Suprapubic skin (tissue), 4 donors: ENCODE measurements at regions not wholly inside any gene's neighbourhood (a gene's known extent, or its start where the extent isn't known, plus 50 kb on each side); places are given as distances from the start of the nearest gene placed in this dataset.

ENCODE experiments used
- DNase-seq, 2 donors: peaks; one replicate each; pipeline ENCODE4 v3.0.0-alpha.2; 2019; ENCODE audit warnings: low spot score in 2 of 2
- H3K27ac ChIP-seq: fragments of 200-600 bp; sonication (generic); one replicate; pipeline ENCODE4 v1.5.1; 2019
- H3K27me3 ChIP-seq: fragments of 200-600 bp; sonication (generic); one replicate; pipeline ENCODE4 v1.5.1; 2019
- H3K36me3 ChIP-seq: fragments of 200-600 bp; sonication (generic); one replicate; pipeline ENCODE4 v1.5.1; 2019
- H3K4me1 ChIP-seq: fragments of 200-600 bp; sonication (generic); one replicate; pipeline ENCODE4 v1.5.1; 2019
- H3K4me3 ChIP-seq: fragments of 200-600 bp; sonication (generic); one replicate; pipeline ENCODE4 v1.5.1; 2019; ENCODE audit warnings: mild to moderate bottlenecking
- H3K9me3 ChIP-seq: fragments of 200-600 bp; sonication (generic); one replicate; pipeline ENCODE4 v1.5.1; 2019
- EP300 ChIP-seq: sonication (generic); formaldehyde crosslinking; IDR thresholded peaks from one replicate; pipeline ENCODE4 v1.6.1; 2017; ENCODE audit warnings: antibody characterized with exemption
- POLR2A ChIP-seq, 2 donors: fragments of 450-650 bp; IDR thresholded peaks; one replicate each; pipeline ENCODE4 v1.6.1; 2017; ENCODE audit warnings: antibody characterized with exemption in 2 of 2, mild to moderate bottlenecking in 2 of 2, moderate library complexity in 2 of 2
- POLR2AphosphoS5 ChIP-seq, 3 donors: sonication (generic); formaldehyde crosslinking; IDR thresholded peaks; one replicate each; pipeline ENCODE4 v1.6.1; 2017; ENCODE audit warnings: antibody characterized with exemption in 3 of 3
- WGBS: methylation state at CpG from one replicate; pipeline ENCODE4 v1.1.5; 2018; 5-methylcytosine and 5-hydroxymethylcytosine counted together
- TF ChIP-seq, protein P1 (sequence below), 2 donors: fragments of 200-600 bp in 1 of 2; fragments of 450-650 bp in 1 of 2; sonication (generic) in 1 of 2; IDR thresholded peaks; one replicate each; pipeline ENCODE4 v1.5.1; 2016 to 2019; ENCODE audit warnings: antibody characterized with exemption in 2 of 2, mild to moderate bottlenecking in 1 of 2, moderate library complexity in 1 of 2

DNA sequence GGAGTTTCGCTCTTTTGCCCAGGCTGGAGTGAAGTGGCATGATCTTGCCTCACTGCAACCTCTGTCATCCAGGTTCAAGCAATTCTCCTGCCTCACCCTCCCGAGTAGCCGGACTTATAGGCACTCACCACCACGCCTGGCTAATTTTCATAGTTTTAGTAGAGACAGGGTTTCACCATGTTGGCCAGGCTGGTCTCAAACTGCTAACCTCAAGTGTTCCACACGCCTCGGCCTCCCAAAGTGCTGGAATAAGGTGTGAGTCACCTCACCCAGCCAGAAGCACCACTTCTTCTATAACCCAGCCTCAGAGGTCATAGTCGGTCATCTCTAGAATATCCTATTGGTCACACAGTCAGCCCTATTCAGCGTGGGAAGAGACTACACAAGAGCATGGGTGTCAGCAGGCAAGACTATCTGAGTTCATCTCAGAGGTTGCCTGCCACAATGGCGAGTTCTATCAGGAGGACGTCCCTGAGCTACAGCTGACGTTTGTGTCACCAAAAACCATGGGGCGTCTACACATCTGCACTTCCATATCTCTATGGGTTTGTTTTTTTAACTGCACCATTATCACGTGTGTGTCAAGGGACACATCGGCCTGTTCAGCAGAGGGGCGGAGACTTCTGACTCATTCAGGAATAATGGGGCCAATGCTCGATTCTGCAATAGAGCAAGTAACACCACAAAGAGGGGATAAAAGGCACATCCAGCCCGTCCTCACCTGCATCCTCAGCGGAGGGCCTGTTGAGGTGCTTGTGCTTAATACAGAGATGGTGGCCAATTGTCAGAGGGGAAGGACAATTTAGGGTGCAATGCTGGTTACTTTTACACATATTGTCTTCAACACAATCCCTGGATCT, 256.3 kb upstream of the IRF2BP2 start:
- TF ChIP-seq, protein P1, sequence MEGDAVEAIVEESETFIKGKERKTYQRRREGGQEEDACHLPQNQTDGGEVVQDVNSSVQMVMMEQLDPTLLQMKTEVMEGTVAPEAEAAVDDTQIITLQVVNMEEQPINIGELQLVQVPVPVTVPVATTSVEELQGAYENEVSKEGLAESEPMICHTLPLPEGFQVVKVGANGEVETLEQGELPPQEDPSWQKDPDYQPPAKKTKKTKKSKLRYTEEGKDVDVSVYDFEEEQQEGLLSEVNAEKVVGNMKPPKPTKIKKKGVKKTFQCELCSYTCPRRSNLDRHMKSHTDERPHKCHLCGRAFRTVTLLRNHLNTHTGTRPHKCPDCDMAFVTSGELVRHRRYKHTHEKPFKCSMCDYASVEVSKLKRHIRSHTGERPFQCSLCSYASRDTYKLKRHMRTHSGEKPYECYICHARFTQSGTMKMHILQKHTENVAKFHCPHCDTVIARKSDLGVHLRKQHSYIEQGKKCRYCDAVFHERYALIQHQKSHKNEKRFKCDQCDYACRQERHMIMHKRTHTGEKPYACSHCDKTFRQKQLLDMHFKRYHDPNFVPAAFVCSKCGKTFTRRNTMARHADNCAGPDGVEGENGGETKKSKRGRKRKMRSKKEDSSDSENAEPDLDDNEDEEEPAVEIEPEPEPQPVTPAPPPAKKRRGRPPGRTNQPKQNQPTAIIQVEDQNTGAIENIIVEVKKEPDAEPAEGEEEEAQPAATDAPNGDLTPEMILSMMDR (IDR thresholded peaks at IDR 0.05) = no peak
- no peak for TF ChIP-seq EP300
- peak in 2 of 3 donors; percentile 54 to 59 for TF ChIP-seq POLR2AphosphoS5 (IDR thresholded peaks at IDR 0.05)
- TF ChIP-seq POLR2A (IDR thresholded peaks at IDR 0.05) = no peak
- DNase-seq = no peak
- H3K36me3 ChIP-seq = no peaks in the 10 kb centered on the region
- H3K9me3 ChIP-seq = no peaks in the 10 kb centered on the region
- WGBS = 70% methylated on average over 17 of the region's 18 CpGs
- H3K4me1 ChIP-seq = peaks cover 41% of the 10 kb centered on the region
- H3K27me3 ChIP-seq = no peaks in the 10 kb centered on the region
- H3K27ac ChIP-seq = peak overlapping the region; percentile 31
- no peak overlapping the region for H3K4me3 ChIP-seq

DNA sequence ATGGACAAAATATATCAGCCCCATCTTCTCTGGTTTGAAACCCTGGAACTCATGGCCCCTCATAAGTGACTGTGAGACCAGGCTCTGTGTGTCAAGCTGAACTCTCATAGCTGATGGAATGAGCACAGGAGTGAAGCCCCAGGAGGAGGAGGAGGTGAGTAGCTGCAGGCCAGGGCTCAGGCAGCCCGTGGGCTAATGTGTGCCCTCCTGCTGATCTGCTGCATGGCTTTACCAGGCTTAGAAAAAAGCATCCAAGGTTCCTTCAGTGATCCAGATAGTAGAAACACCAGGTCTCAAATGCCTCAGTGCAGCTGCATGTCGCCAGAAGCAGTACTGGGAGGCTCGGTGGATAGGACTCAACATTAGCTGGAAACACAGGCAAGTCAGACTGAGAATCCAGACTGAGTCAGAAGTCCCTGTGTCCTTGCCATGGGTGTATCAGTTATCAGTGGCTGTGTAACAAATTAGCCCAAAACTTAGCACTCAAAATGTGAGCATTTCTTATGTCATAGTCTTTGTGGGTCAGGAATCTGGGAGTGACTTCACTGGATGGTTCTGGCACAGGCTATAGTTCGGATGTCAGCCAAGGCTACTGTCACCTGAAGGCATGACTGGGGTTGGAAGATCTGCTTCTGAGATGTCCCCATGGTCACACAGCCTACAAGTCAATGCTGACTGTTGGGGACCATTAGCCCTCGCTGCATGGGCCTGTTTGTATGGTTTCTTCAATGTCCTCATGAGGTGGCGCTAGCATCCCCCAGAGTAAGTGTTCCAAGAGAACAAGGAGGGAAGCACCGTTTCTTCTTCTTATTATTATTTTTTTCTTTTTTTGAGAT, 255.4 kb upstream of the IRF2BP2 start:
- WGBS = over 99% methylated on average over 7 of the region's 7 CpGs
- H3K4me1 ChIP-seq = peaks cover 41% of the 10 kb centered on the region
- no peak overlapping the region for H3K27ac ChIP-seq
- H3K9me3 ChIP-seq = no peaks in the 10 kb centered on the region
- H3K4me3 ChIP-seq = no peak overlapping the region
- H3K27me3 ChIP-seq = no peaks in the 10 kb centered on the region
- TF ChIP-seq, protein P1 (IDR thresholded peaks at IDR 0.05) = no peak
- no peak for TF ChIP-seq POLR2A (IDR thresholded peaks at IDR 0.05)
- no peak for TF ChIP-seq POLR2AphosphoS5 (IDR thresholded peaks at IDR 0.05)
- no peak for TF ChIP-seq EP300
- no peaks in the 10 kb centered on the region for H3K36me3 ChIP-seq
- DNase-seq = no peak

DNA sequence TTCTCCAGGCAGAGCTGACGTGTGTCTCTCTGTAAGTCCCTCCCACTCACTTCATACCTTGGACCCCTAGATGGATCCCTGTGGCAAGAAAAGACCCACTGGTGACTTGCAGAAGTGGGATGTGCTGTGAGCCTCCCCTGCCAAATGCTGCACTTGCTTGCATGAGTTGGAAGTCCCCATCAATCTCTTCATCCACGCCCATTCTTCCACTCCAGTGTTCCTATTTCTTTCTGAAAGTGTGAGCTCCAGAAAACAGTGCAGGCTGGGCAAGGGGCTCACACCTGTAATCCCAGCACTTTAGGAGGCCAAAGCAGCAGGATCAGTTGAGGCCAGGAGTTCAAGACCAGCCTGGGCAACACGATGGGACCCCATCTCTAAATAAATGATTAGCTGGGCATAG, 254.1 kb upstream of the IRF2BP2 start:
- Histone ChIP-seq H3K9me3 (no peaks in the 10 kb centered on the region), H3K27ac (peak overlapping the region; percentile 78), H3K4me1 (peaks cover 41% of the 10 kb centered on the region), H3K36me3 (no peaks in the 10 kb centered on the region), H3K27me3 (no peaks in the 10 kb centered on the region), H3K4me3 (no peak overlapping the region)
- WGBS = 83% methylated on average over 2 of the region's 3 CpGs
- TF ChIP-seq, protein P1 (IDR thresholded peaks at IDR 0.05) = no peak
- TF ChIP-seq POLR2A (IDR thresholded peaks at IDR 0.05) = no peak
- no peak for TF ChIP-seq EP300
- no peak for TF ChIP-seq POLR2AphosphoS5 (IDR thresholded peaks at IDR 0.05)
- no peak for DNase-seq

DNA sequence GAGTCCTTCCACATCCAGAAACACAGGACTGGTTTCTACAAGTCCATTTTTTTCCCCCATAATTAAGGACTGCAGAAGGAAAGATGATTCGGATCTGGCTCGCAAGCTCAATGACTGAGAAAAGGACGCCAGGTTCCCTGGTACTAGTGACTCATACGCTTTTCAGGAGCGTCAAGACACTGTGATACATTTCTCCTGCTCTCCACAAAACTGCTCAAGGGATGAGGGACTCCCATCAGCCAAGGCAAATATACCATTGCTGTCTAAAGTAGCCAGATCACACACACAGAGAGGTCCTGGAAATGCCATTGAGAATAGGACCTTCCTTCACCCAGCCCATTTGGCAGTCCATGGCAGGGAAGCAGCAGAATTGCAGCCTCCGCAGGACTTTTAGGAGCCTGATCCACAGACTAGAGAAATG, 253.6 kb upstream of the IRF2BP2 start:
- 32% methylated on average over 5 of the region's 6 CpGs for WGBS
- Histone ChIP-seq H3K27me3 (no peaks in the 10 kb centered on the region), H3K9me3 (no peaks in the 10 kb centered on the region), H3K4me3 (no peak overlapping the region), H3K4me1 (peaks cover 41% of the 10 kb centered on the region), H3K27ac (peak overlapping the region; percentile 78), H3K36me3 (no peaks in the 10 kb centered on the region)
- no peak for TF ChIP-seq EP300
- TF ChIP-seq POLR2A (IDR thresholded peaks at IDR 0.05) = no peak
- TF ChIP-seq, protein P1 (IDR thresholded peaks at IDR 0.05) = no peak
- peak in 1 of 3 donors; percentile 12 for TF ChIP-seq POLR2AphosphoS5 (IDR thresholded peaks at IDR 0.05)
- DNase-seq = no peak
